SK-N-SH treated with all-trans-retinoic acid at 6 μM for 48 hours (cell line): ENCODE measurements at regions not wholly inside any gene's neighbourhood (a gene's known extent, or its start where the extent isn't known, plus 50 kb on each side); places are given as distances from the start of the nearest gene placed in this dataset.
"Not testable (repeated sequence)": the region's sequence is repeated elsewhere in the genome, so short reads cannot be mapped to it uniquely, and the experiment has no call there.

Experiments used
- ATAC-seq: fragments of 200-7000 bp; cut with Tn5 transposase; 3 replicates; pipeline ENCODE4 v1.9.1; 2020; ENCODE audit warnings: mild to moderate bottlenecking, moderate library complexity
- ARNTL ChIP-seq: fragments of 450-650 bp; formaldehyde crosslinking; IDR thresholded peaks from 2 replicates; pipeline ENCODE4 v1.5.0; 2020; ENCODE audit warnings: low read depth, mild to moderate bottlenecking, moderate library complexity, borderline replicate concordance
- BACH2 ChIP-seq: fragments of 250-450 bp; sonication (Bioruptor Pico); IDR thresholded peaks from 2 replicates; pipeline ENCODE4 v1.9.0; 2021; ENCODE audit warnings: mild to moderate bottlenecking, borderline replicate concordance
- CSRNP3 ChIP-seq: fragments of 250-450 bp; sonication (Bioruptor Pico); IDR thresholded peaks from 2 replicates; pipeline ENCODE4 v1.5.1; 2021; ENCODE audit warnings: mild to moderate bottlenecking, moderate library complexity
- ESRRG ChIP-seq: fragments of 250-450 bp; sonication (Bioruptor Pico); IDR thresholded peaks from 2 replicates; pipeline ENCODE4 v1.6.1; 2021; ENCODE audit warnings: mild to moderate bottlenecking
- GLIS3 ChIP-seq: fragments of 250-450 bp; sonication (Bioruptor Pico); IDR thresholded peaks from 2 replicates; pipeline ENCODE4 v1.5.0; 2020; ENCODE audit warnings: mild to moderate bottlenecking, moderate library complexity
- ISL1 ChIP-seq: fragments of 250-450 bp; sonication (Bioruptor Pico); IDR thresholded peaks from 2 replicates; pipeline ENCODE4 v2.1.2; 2022; ENCODE audit warnings: mild to moderate bottlenecking, moderate library complexity
- OSR1 ChIP-seq: fragments of 250-450 bp; sonication (Bioruptor Pico); IDR thresholded peaks from 2 replicates; pipeline ENCODE4 v1.8.0; 2022; ENCODE audit warnings: moderate library complexity, mild to moderate bottlenecking, inconsistent platforms
- PATZ1 ChIP-seq: fragments of 250-450 bp; sonication (Bioruptor Pico); IDR thresholded peaks from 2 replicates; pipeline ENCODE4 v1.8.0; 2020; ENCODE audit warnings: mild to moderate bottlenecking, moderate library complexity, borderline replicate concordance
- PPARA ChIP-seq: fragments of 250-450 bp; sonication (Bioruptor Pico); IDR thresholded peaks from 2 replicates; pipeline ENCODE4 v1.5.0; 2020; ENCODE audit warnings: mild to moderate bottlenecking, borderline replicate concordance
- RARB ChIP-seq: fragments of 250-450 bp; sonication (Bioruptor Pico); IDR thresholded peaks from 2 replicates; pipeline ENCODE4 v1.8.0; 2021; ENCODE audit warnings: mild to moderate bottlenecking, moderate library complexity
- SNAI2 ChIP-seq: fragments of 250-450 bp; sonication (Bioruptor Pico); IDR thresholded peaks from 2 replicates; pipeline ENCODE4 v1.5.0; 2020; ENCODE audit warnings: mild to moderate bottlenecking, moderate library complexity
- TCF4 ChIP-seq: fragments of 250-450 bp; sonication (Bioruptor Pico); IDR thresholded peaks from 2 replicates; pipeline ENCODE4 v1.8.0; 2021; ENCODE audit warnings: mild to moderate bottlenecking, moderate library complexity, borderline replicate concordance
- TOX ChIP-seq: fragments of 250-450 bp; sonication (Bioruptor Pico); IDR thresholded peaks from 2 replicates; pipeline ENCODE4 v1.8.0; 2021; ENCODE audit warnings: mild to moderate bottlenecking, moderate library complexity, borderline replicate concordance
- ZC3H10 ChIP-seq: fragments of 250-450 bp; sonication (Bioruptor Pico); IDR thresholded peaks from 2 replicates; pipeline ENCODE4 v1.5.1; 2021; ENCODE audit warnings: mild to moderate bottlenecking, moderate library complexity
- ZFP3 ChIP-seq: fragments of 250-450 bp; sonication (Bioruptor Pico); IDR thresholded peaks from 2 replicates; pipeline ENCODE4 v1.5.0; 2020; ENCODE audit warnings: mild to moderate bottlenecking, moderate library complexity
- ZFP30 ChIP-seq: fragments of 450-650 bp; formaldehyde crosslinking; IDR thresholded peaks from 2 replicates; pipeline ENCODE4 v1.5.0; 2022; ENCODE audit warnings: mild to moderate bottlenecking, moderate library complexity
- ZNF565 ChIP-seq: fragments of 450-650 bp; formaldehyde crosslinking; conservative IDR thresholded peaks from 2 replicates; pipeline ENCODE4 v1.5.0; 2020; ENCODE audit warnings: low read depth, mild to moderate bottlenecking, moderate library complexity
- ZNF70 ChIP-seq: fragments of 450-650 bp; formaldehyde crosslinking; IDR thresholded peaks from 2 replicates; pipeline ENCODE4 v1.5.0; 2020; ENCODE audit warnings: mild to moderate bottlenecking, moderate library complexity
- ZNF8 ChIP-seq: fragments of 450-650 bp; formaldehyde crosslinking; IDR thresholded peaks from 2 replicates; pipeline ENCODE4 v1.5.0; 2020; ENCODE audit warnings: mild to moderate bottlenecking, moderate library complexity
- TF ChIP-seq, protein P1 (sequence below): fragments of 250-450 bp; sonication (Bioruptor Pico); IDR thresholded peaks from 2 replicates; pipeline ENCODE4 v1.8.0; 2021; ENCODE audit warnings: low read depth, mild to moderate bottlenecking, moderate library complexity, borderline replicate concordance
- TF ChIP-seq, protein P2 (sequence below): fragments of 250-450 bp; sonication (Bioruptor Pico); IDR thresholded peaks from 2 replicates; pipeline ENCODE4 v1.5.0; 2020; ENCODE audit warnings: mild to moderate bottlenecking, moderate library complexity

- peak; percentile 88; the same call in 2 of the 3 replicates for ATAC-seq
- TF ChIP-seq TOX (no peak), RARB (CRISPR knock-in tag) (no peak), ZFP30 (CRISPR knock-in tag) (no peak), PATZ1 (no peak), ZFP3 (no peak), GLIS3 (no peak), ESRRG (CRISPR knock-in tag) (no peak), BACH2 (CRISPR knock-in tag) (no peak), SNAI2 (no peak), ISL1 (CRISPR knock-in tag) (no peak), OSR1 (CRISPR knock-in tag) (no peak), CSRNP3 (CRISPR knock-in tag) (no peak), ZNF565 (CRISPR knock-in tag) (no peak)
- TF ChIP-seq, protein P1, sequence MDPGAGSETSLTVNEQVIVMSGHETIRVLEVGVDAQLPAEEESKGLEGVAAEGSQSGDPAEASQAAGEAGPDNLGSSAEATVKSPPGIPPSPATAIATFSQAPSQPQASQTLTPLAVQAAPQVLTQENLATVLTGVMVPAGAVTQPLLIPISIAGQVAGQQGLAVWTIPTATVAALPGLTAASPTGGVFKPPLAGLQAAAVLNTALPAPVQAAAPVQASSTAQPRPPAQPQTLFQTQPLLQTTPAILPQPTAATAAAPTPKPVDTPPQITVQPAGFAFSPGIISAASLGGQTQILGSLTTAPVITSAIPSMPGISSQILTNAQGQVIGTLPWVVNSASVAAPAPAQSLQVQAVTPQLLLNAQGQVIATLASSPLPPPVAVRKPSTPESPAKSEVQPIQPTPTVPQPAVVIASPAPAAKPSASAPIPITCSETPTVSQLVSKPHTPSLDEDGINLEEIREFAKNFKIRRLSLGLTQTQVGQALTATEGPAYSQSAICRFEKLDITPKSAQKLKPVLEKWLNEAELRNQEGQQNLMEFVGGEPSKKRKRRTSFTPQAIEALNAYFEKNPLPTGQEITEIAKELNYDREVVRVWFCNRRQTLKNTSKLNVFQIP (CRISPR knock-in tag): no peak
These were observed 78.1 kb downstream of the BMP15 start for GRCh38 chrX:50988649-50989048.

DNA sequence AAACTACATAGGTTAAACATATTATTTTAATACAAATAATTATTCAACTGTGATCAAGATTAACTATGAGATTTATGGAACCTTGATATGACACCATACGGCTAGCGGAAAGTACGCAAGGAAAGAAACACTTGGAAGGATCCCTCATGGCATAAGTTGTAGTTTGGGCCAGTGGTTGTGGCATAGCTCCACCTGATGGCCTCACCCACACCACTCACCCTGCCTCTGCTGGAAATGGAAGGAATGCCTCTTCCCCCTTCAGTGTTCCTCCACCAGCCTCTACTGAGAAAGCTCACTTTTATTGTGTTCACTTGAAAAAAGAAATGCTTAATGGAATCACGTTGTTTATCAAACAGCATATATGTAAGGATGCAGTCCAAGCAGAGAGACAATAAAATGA is 86.4 kb downstream of the BMP15 start:
- no peak for ATAC-seq
- TF ChIP-seq CSRNP3 (CRISPR knock-in tag): no peak
- no peak for TF ChIP-seq ZNF565 (CRISPR knock-in tag)
- no peak for TF ChIP-seq ESRRG (CRISPR knock-in tag)
- TF ChIP-seq SNAI2: no peak
- no peak for TF ChIP-seq PATZ1
- no peak for TF ChIP-seq ZNF70 (CRISPR knock-in tag)
- TF ChIP-seq BACH2 (CRISPR knock-in tag): no peak
- no peak for TF ChIP-seq TCF4 (CRISPR knock-in tag)
- TF ChIP-seq ARNTL: no peak
- no peak for TF ChIP-seq RARB (CRISPR knock-in tag)
- no peak for TF ChIP-seq TOX
- no peak for TF ChIP-seq ZNF8
- TF ChIP-seq PPARA (CRISPR knock-in tag): no peak
- no peak for TF ChIP-seq ZFP30 (CRISPR knock-in tag)
- TF ChIP-seq ZC3H10 (CRISPR knock-in tag): no peak
- TF ChIP-seq, protein P2, sequence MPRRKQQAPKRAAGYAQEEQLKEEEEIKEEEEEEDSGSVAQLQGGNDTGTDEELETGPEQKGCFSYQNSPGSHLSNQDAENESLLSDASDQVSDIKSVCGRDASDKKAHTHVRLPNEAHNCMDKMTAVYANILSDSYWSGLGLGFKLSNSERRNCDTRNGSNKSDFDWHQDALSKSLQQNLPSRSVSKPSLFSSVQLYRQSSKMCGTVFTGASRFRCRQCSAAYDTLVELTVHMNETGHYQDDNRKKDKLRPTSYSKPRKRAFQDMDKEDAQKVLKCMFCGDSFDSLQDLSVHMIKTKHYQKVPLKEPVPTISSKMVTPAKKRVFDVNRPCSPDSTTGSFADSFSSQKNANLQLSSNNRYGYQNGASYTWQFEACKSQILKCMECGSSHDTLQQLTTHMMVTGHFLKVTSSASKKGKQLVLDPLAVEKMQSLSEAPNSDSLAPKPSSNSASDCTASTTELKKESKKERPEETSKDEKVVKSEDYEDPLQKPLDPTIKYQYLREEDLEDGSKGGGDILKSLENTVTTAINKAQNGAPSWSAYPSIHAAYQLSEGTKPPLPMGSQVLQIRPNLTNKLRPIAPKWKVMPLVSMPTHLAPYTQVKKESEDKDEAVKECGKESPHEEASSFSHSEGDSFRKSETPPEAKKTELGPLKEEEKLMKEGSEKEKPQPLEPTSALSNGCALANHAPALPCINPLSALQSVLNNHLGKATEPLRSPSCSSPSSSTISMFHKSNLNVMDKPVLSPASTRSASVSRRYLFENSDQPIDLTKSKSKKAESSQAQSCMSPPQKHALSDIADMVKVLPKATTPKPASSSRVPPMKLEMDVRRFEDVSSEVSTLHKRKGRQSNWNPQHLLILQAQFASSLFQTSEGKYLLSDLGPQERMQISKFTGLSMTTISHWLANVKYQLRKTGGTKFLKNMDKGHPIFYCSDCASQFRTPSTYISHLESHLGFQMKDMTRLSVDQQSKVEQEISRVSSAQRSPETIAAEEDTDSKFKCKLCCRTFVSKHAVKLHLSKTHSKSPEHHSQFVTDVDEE (CRISPR knock-in tag): no peak

GRCh38 chrX:51000384-51000783 is 89.8 kb downstream of the BMP15 start:
- ATAC-seq: not testable (repeated sequence)

GRCh38 chrX:51001733-51002632 is 91.4 kb downstream of the BMP15 start:
- not testable (repeated sequence) for ATAC-seq
